ENCODE measurements at regions not wholly inside any gene's neighbourhood (a gene's known extent, or its start where the extent isn't known, plus 50 kb on each side); places are given as distances from the start of the nearest gene placed in this dataset.
"Not testable (repeated sequence)": the region's sequence is repeated elsewhere in the genome, so short reads cannot be mapped to it uniquely, and the experiment has no call there.

- H3K9me3 ChIP-seq (replicated peaks; ENCODE audit: control insufficient read depth, insufficient read depth, low read length); H3K27ac ChIP-seq (ENCODE audit: insufficient read depth, low read depth, low read length); H3K9me1 ChIP-seq (replicated peaks; ENCODE audit: control insufficient read depth, extremely low read depth, insufficient read depth, low read length); H2AFZ ChIP-seq (ENCODE audit: low read depth, low read length); H4K20me1 ChIP-seq (replicated peaks; ENCODE audit: control insufficient read depth, extremely low read depth, insufficient read depth, low read length); H3K36me3 ChIP-seq (ENCODE audit: control insufficient read depth in 2 of 2, extremely low read depth in 1 of 2, insufficient read depth in 2 of 2, low read length in 2 of 2); dilution Hi-C loops (cut with MboI; ENCODE audit: extremely low pct_ligation_motif_present, low sequenced_read_pairs); BruUV-seq (replicated peaks); H3K9ac ChIP-seq (replicated peaks; ENCODE audit: extremely low read depth, insufficient read depth, low read length); POLR2A ChIA-PET; H3K4me2 ChIP-seq (ENCODE audit: insufficient read depth, low read length); H3K79me2 ChIP-seq (ENCODE audit: control insufficient read depth, insufficient read depth, low read length); intact Hi-C loops (cut with micrococcal nuclease); FAIRE-seq; H3K27me3 ChIP-seq (ENCODE audit: control insufficient read depth in 2 of 2, insufficient read depth in 2 of 2, low read length in 2 of 2); H3K4me3 ChIP-seq (replicated peaks in 1 of 3; ENCODE audit: insufficient read depth in 1 of 3, low read depth in 1 of 3, low read length in 3 of 3); CTCF ChIA-PET; DNase-seq (ENCODE audit: low read depth, low spot score); H3K4me1 ChIP-seq (ENCODE audit: control insufficient read depth, extremely low read depth, insufficient read depth, low read length): not testable (repeated sequence)
Observed at GRCh38 chr16:31990980-31991379, 117.4 kb downstream of the ZNF267 start.

- H3K9me1 ChIP-seq (replicated peaks; ENCODE audit: control insufficient read depth, extremely low read depth, insufficient read depth, low read length); H3K27me3 ChIP-seq (ENCODE audit: control insufficient read depth in 2 of 2, insufficient read depth in 2 of 2, low read length in 2 of 2); H3K9me3 ChIP-seq (replicated peaks; ENCODE audit: control insufficient read depth, insufficient read depth, low read length); H3K4me3 ChIP-seq (replicated peaks in 1 of 3; ENCODE audit: insufficient read depth in 1 of 3, low read depth in 1 of 3, low read length in 3 of 3); intact Hi-C loops (cut with micrococcal nuclease); H3K79me2 ChIP-seq (ENCODE audit: control insufficient read depth, insufficient read depth, low read length); POLR2A ChIA-PET; H2AFZ ChIP-seq (ENCODE audit: low read depth, low read length); H3K9ac ChIP-seq (replicated peaks; ENCODE audit: extremely low read depth, insufficient read depth, low read length); BruUV-seq (replicated peaks); FAIRE-seq; dilution Hi-C loops (cut with MboI; ENCODE audit: extremely low pct_ligation_motif_present, low sequenced_read_pairs); H3K4me2 ChIP-seq (ENCODE audit: insufficient read depth, low read length); H3K4me1 ChIP-seq (ENCODE audit: control insufficient read depth, extremely low read depth, insufficient read depth, low read length); H3K36me3 ChIP-seq (ENCODE audit: control insufficient read depth in 2 of 2, extremely low read depth in 1 of 2, insufficient read depth in 2 of 2, low read length in 2 of 2); DNase-seq (ENCODE audit: low read depth, low spot score); H3K27ac ChIP-seq (ENCODE audit: insufficient read depth, low read depth, low read length); CTCF ChIA-PET; H4K20me1 ChIP-seq (replicated peaks; ENCODE audit: control insufficient read depth, extremely low read depth, insufficient read depth, low read length): not testable (repeated sequence)
Observed at GRCh38 chr16:31996325-31996724, 122.7 kb downstream of the ZNF267 start.

GRCh38 chr16:32002496-32002895 is 128.9 kb downstream of the ZNF267 start:
- intact Hi-C loops (cut with micrococcal nuclease); DNase-seq (ENCODE audit: low read depth, low spot score); dilution Hi-C loops (cut with MboI; ENCODE audit: extremely low pct_ligation_motif_present, low sequenced_read_pairs): not testable (repeated sequence)

DNA sequence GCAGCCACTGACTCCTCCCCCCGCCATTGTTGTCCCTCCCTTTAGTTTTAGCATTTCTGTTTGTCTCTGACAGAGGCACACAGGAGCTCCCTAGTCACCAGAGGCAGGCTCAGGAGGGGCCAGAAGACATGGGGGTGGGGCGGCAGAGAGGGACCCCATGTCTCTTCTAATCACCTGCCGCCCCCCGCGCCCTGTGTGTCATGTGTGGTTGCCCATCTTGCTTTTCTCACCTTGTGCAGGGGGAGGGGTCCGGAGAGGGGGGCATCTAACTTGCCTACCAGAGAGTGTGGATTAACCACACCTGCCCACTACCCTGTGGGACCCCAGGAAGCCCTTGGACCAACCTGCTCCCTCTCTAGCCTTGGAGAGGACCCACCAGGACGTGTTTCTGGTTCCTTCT is 130.2 kb downstream of the ZNF267 start:
- H3K36me3 ChIP-seq (ENCODE audit: control insufficient read depth in 2 of 2, extremely low read depth in 1 of 2, insufficient read depth in 2 of 2, low read length in 2 of 2); BruUV-seq (replicated peaks); CTCF ChIA-PET; H3K79me2 ChIP-seq (ENCODE audit: control insufficient read depth, insufficient read depth, low read length); H3K4me2 ChIP-seq (ENCODE audit: insufficient read depth, low read length); FAIRE-seq; H3K4me1 ChIP-seq (ENCODE audit: control insufficient read depth, extremely low read depth, insufficient read depth, low read length); H2AFZ ChIP-seq (ENCODE audit: low read depth, low read length); H3K27ac ChIP-seq (ENCODE audit: insufficient read depth, low read depth, low read length); intact Hi-C loops (cut with micrococcal nuclease); H3K9me1 ChIP-seq (replicated peaks; ENCODE audit: control insufficient read depth, extremely low read depth, insufficient read depth, low read length); H4K20me1 ChIP-seq (replicated peaks; ENCODE audit: control insufficient read depth, extremely low read depth, insufficient read depth, low read length); H3K9me3 ChIP-seq (replicated peaks; ENCODE audit: control insufficient read depth, insufficient read depth, low read length); dilution Hi-C loops (cut with MboI; ENCODE audit: extremely low pct_ligation_motif_present, low sequenced_read_pairs); H3K4me3 ChIP-seq (replicated peaks in 1 of 3; ENCODE audit: insufficient read depth in 1 of 3, low read depth in 1 of 3, low read length in 3 of 3); DNase-seq (ENCODE audit: low read depth, low spot score); POLR2A ChIA-PET; H3K27me3 ChIP-seq (ENCODE audit: control insufficient read depth in 2 of 2, insufficient read depth in 2 of 2, low read length in 2 of 2); H3K9ac ChIP-seq (replicated peaks; ENCODE audit: extremely low read depth, insufficient read depth, low read length): not testable (repeated sequence)

More at GRCh38 chr16:32002496-32002895, 128.9 kb downstream of the ZNF267 start:
- POLR2A ChIA-PET; H2AFZ ChIP-seq (ENCODE audit: low read depth, low read length); H3K9ac ChIP-seq (replicated peaks; ENCODE audit: extremely low read depth, insufficient read depth, low read length); H3K4me1 ChIP-seq (ENCODE audit: control insufficient read depth, extremely low read depth, insufficient read depth, low read length); CTCF ChIA-PET; H3K27me3 ChIP-seq (ENCODE audit: control insufficient read depth in 2 of 2, insufficient read depth in 2 of 2, low read length in 2 of 2); H3K27ac ChIP-seq (ENCODE audit: insufficient read depth, low read depth, low read length); H3K4me2 ChIP-seq (ENCODE audit: insufficient read depth, low read length); H3K9me1 ChIP-seq (replicated peaks; ENCODE audit: control insufficient read depth, extremely low read depth, insufficient read depth, low read length); H3K4me3 ChIP-seq (replicated peaks in 1 of 3; ENCODE audit: insufficient read depth in 1 of 3, low read depth in 1 of 3, low read length in 3 of 3); H4K20me1 ChIP-seq (replicated peaks; ENCODE audit: control insufficient read depth, extremely low read depth, insufficient read depth, low read length); H3K9me3 ChIP-seq (replicated peaks; ENCODE audit: control insufficient read depth, insufficient read depth, low read length); BruUV-seq (replicated peaks); H3K79me2 ChIP-seq (ENCODE audit: control insufficient read depth, insufficient read depth, low read length); FAIRE-seq; H3K36me3 ChIP-seq (ENCODE audit: control insufficient read depth in 2 of 2, extremely low read depth in 1 of 2, insufficient read depth in 2 of 2, low read length in 2 of 2): not testable (repeated sequence)
